HFFc6 (cell line): ENCODE measurements at regions not wholly inside any gene's neighbourhood (a gene's known extent, or its start where the extent isn't known, plus 50 kb on each side); places are given as distances from the start of the nearest gene placed in this dataset.

Experiments used
- DNase-seq: peaks from one replicate; pipeline ENCODE4 v3.0.0-alpha.2; 2018
- H3K27ac Mint-ChIP-seq: 2 replicates; pipeline ENCODE4 v1.8.0; 2020; ENCODE audit warnings: mild to moderate bottlenecking, mixed read lengths
- H3K27me3 Mint-ChIP-seq: 2 replicates; pipeline ENCODE4 v1.8.0; 2021; ENCODE audit warnings: mild to moderate bottlenecking, moderate library complexity, mixed read lengths; ENCODE audit not compliant: insufficient read depth
- H3K36me3 Mint-ChIP-seq: 2 replicates; pipeline ENCODE4 v1.8.0; 2021; ENCODE audit warnings: low read depth, mixed read lengths
- H3K4me1 Mint-ChIP-seq: 2 replicates; pipeline ENCODE4 v1.8.0; 2020; ENCODE audit warnings: low read depth, mixed read lengths
- H3K4me3 Mint-ChIP-seq: 2 replicates; pipeline ENCODE4 v1.8.0; 2020; ENCODE audit warnings: mild to moderate bottlenecking, moderate library complexity, mixed read lengths
- H3K9me3 Mint-ChIP-seq: 2 replicates; pipeline ENCODE4 v1.8.0; 2020; ENCODE audit warnings: mild to moderate bottlenecking, mixed read lengths
- CTCF ChIP-seq: fragments of 200-600 bp; sonication (generic); IDR thresholded peaks from 2 replicates; pipeline ENCODE4 v1.5.0; 2021; ENCODE audit warnings: antibody characterized with exemption, mild to moderate bottlenecking

DNA sequence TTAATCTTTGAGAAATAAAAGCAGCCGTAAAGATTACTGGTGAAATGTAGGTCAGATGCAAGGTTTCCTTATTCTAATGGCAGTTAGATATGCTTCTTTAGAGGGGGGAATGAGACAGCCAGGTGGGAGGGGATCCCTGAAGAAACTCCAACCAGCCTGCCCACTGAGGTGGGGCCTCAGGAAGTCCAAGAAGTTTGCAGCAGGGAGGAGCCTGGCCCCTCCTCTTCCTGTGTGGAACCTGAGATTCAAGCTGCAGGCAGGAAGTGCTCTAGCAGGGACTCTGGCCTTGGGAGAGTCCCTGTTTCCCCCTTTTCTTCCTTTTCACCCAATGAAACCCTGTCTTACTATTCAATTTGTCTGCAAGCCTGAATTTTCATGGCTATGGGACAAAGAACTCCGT lies 101.4 kb upstream of the SLITRK2 start:
- peaks cover 12% of the 10 kb centered on the region; the same call in 1 of the 2 replicates for H3K9me3 Mint-ChIP-seq
- no peaks in the 10 kb centered on the region for H3K4me1 Mint-ChIP-seq
- DNase-seq, result no peak
- no peaks in the 10 kb centered on the region for H3K36me3 Mint-ChIP-seq
- TF ChIP-seq CTCF, result no peak
- H3K27me3 Mint-ChIP-seq, result no peaks in the 10 kb centered on the region; the same call in 1 of the 2 replicates
- no peak overlapping the region for H3K27ac Mint-ChIP-seq
- H3K4me3 Mint-ChIP-seq, result no peak overlapping the region

DNA sequence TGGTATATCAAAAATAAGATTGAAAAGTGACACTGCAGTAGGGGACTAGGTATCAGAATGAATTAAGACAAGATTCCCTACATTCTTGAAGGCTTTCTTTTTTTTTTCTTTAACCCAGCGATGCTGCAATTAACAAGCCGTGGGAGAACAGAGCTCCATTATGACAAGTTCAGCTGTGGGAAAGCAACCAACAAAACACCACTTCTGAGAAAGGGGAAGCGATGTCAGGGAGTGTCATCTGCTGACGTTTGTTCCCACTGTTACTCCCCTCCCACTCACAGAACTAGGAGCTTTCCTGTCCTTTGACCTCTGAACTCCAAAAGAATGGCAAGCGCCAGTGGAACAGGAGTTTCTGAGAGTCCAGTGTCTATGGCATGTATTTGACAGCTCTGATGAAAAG lies 90.2 kb upstream of the SLITRK2 start:
- Mint-ChIP-seq H3K27me3 (no peaks in the 10 kb centered on the region), H3K4me1 (no peaks in the 10 kb centered on the region), H3K4me3 (no peak overlapping the region), H3K36me3 (no peaks in the 10 kb centered on the region), H3K27ac (no peak overlapping the region), H3K9me3 (peaks cover 8% of the 10 kb centered on the region)
- TF ChIP-seq CTCF, result no peak
- DNase-seq, result no peak

DNA sequence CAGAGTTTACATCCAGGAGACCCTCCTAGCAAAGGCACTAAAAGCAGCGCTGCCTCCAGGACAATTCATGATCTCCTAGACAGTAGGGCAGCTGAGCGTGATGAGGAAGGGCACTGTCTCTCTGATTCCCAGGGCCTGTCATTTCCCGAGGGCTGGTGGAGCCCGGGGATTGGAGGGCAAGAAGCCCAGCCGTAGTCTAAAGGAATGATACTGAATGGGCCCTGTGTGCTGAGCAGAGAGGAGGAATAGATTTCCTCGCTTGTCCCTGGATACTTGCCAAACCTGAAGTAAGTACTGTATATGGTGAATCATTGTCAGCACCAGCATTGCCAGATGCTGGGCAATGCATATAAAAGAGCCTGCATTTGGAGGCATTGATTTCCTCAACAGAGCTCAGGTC lies 88.0 kb upstream of the SLITRK2 start:
- Mint-ChIP-seq H3K36me3 (no peaks in the 10 kb centered on the region), H3K27me3 (no peaks in the 10 kb centered on the region), H3K4me3 (no peak overlapping the region), H3K27ac (no peak overlapping the region), H3K4me1 (no peaks in the 10 kb centered on the region), H3K9me3 (peaks cover 8% of the 10 kb centered on the region)
- no peak for DNase-seq
- TF ChIP-seq CTCF, result no peak

DNA sequence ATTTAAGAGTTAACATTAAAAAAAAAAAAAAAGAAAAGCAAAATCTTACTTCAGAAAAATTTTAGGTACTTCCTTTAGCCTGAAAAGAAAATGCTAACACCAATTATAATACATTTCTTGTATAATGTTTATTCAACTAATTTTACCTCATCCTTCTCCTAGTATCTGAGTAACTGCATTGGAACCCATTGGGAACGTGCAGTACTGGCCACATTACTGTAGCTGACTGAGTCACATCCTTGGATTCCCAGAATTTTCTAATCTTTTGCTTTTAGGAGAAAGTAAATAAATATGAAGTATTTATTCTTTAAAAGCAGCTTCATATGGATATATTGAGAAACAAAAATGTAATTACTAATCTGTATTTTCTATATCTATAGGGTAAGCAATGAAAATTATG lies 82.6 kb upstream of the SLITRK2 start:
- Mint-ChIP-seq H3K4me1 (no peaks in the 10 kb centered on the region), H3K27ac (no peak overlapping the region), H3K4me3 (no peak overlapping the region), H3K36me3 (no peaks in the 10 kb centered on the region), H3K27me3 (no peaks in the 10 kb centered on the region), H3K9me3 (peaks cover 11% of the 10 kb centered on the region)
- no peak for DNase-seq
- no peak for TF ChIP-seq CTCF

- H3K36me3 Mint-ChIP-seq, result no peaks in the 10 kb centered on the region
- no peak overlapping the region for H3K4me3 Mint-ChIP-seq
- no peak for TF ChIP-seq CTCF
- DNase-seq, result no peak
- H3K27ac Mint-ChIP-seq, result no peak overlapping the region
- H3K4me1 Mint-ChIP-seq, result no peaks in the 10 kb centered on the region
- H3K9me3 Mint-ChIP-seq, result peaks cover 4% of the 10 kb centered on the region; the same call in 1 of the 2 replicates
- H3K27me3 Mint-ChIP-seq, result no peaks in the 10 kb centered on the region; the same call in 1 of the 2 replicates
Measured at GRCh38 chrX:145751943-145752342, 65.7 kb upstream of the SLITRK2 start.
